GM19351 (cell line): ENCODE measurements at regions not wholly inside any gene's neighbourhood (a gene's known extent, or its start where the extent isn't known, plus 50 kb on each side); places are given as distances from the start of the nearest gene placed in this dataset.
"Not testable (repeated sequence)": the region's sequence is repeated elsewhere in the genome, so short reads cannot be mapped to it uniquely, and the experiment has no call there.

Source experiments
- ATAC-seq: cut with Tn5 transposase; IDR thresholded peaks from one replicate; pipeline ENCODE4 v1.9.1; 2021; ENCODE audit warnings: mild to moderate bottlenecking, moderate library complexity; ENCODE audit not compliant: unreplicated experiment

DNA sequence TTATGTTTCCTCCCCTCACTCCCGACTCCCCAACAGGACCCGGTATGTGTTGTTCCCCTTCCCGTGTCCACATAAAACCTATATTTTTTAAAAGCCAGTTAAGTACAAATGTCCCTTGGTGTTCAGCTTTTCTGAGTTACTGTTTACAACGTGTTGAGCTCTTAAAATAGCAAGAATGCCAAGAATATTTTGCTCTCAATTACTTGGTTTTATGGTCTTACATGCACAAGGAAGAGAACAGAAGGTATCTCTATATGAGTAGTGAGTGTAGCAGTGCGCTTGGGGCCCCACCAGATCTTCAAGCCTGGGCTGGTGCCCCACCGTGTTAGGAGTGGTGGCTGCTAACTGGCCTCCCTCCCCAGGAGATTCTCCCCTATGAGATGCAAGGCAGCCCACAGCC lies 75.3 kb downstream of the RIN2 start:
- no peak for ATAC-seq

DNA sequence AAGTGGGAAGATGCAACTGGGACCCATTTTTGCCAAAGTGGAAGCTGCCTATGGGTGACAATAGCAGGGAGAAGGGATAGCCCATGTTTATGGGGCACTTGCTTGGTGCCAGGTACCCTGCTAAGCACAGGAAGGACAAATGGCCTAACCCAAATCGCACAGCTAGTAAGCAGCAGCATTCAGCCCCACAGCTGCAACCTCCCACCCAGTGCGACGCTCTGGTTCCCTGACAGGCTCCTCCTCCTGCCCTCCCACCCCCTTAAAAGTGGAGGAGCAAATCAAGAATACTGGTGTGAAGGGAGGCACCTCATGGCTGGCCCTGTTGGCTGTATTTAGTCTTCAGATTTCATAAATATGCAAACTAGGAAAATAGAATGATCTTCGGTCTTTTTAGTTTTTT lies 76.2 kb downstream of the RIN2 start:
- ATAC-seq, result no peak

DNA sequence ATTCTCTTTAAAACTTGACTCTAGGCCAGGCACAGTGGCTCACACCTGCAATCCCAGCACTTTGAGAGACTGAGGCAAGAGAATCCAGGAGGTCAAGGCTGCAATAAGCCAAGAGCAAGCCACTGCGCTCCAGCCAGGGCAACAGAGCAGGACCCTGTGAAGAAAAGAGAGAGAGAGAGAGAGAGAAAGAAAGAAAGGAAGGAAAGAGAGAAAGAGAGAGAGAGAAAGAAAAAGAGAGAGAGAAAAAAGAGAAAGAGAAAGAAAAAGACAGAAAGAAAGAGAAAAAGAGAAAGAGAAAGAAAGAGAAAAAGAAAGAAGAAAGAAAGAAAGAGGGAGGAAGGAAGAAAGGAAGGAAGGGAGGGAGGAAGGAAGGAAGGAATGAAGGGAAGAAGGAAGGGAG lies 76.7 kb downstream of the RIN2 start:
- no peak for ATAC-seq

DNA sequence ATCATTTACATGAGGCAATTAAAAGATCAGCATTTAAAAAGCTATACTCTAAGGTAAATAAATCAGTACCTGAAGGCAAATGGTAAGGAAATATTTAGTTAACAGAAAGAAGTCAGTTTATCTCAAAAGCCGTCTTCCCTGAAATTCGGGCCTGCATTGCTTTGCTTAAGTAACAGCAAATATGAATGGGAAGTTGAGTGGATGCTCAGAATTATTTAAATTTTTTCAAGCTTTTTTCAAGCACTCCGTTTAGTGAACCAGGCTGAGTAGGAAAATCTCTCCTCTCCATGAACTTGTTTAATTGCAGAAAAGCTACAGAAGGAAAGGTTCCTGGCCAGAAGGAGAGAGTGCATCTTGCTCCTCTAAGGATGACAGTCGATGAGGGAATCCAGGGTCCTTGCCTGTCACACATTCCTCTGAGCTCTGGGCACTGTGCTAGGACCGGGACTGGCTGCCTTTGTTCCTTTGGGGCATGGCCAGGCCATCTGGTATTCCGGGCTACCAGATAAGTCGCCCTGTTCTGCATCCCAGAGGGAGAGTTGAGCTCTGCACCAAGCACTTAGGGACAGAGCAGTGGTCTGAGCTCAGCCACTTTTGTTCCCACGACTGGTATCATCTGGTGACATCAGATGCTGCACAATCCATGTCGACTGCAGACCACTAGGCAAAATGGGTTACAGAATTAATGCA lies 77.6 kb downstream of the RIN2 start:
- ATAC-seq, result no peak

DNA sequence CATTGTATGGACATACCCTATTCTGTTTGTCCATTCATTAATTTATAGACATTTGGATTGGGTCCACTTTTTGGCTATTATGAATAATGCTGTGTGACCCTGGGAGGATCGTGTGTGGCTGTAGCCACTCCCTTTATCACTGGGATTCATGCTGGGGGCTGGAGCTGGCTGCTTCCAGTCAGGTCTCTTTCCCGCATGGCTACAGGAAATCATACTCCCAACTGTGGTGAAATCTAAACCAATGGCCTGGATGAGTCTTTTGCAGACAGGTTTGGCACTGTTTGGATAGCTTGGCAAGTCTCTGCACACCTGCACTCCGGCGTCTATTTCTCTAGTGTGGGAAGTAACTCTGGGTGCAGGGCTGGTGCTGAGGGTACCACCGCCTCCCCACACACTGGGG lies 80.4 kb downstream of the RIN2 start:
- no peak for ATAC-seq

DNA sequence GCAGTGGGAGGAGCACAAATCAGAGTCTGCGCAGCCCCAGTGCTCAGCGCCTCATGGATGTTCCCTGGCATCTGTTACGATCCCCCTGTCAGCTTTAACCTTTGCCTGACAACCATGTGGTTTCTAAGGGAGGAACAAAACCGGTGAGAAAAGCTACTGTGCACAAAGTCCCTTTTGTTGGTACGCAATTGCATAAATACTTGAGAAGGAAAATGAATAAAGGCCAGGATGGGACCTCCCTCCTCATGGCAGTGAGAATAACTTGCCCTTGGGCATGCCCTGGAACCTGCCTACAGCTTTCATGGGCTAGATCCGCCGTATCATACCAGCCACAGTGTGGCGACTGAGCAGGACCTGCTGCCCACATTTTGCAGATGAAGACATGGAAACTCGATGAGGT lies 81.0 kb downstream of the RIN2 start:
- ATAC-seq, result no peak

DNA sequence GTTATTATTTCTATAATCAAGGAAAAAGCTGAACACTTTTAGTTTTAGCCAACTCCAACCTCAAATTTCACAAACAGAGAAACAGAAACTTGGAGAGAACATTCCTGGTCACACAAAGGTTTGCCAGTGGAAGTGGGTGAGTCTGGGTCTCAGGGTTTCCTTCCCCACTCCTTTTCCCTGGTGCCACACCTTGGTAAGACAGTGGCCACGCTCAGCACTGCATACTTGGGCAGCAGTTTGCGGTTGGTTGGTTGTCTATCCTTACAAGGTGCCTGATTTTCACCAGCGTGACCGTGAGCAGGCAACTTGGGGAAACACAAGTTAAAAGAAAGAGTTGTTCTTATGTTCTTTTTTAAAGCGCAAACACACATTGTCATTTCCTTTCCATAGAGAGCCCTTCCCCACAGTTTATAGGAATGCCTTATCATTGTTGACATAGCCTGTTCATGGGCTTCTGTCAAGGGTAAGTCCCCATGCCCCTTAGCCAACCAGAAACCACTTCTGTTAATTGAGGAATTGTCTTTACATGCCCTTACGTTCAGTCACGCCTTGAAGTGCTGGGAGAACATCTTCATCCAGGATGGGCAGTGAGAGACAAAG lies 82.2 kb downstream of the RIN2 start:
- no peak for ATAC-seq

DNA sequence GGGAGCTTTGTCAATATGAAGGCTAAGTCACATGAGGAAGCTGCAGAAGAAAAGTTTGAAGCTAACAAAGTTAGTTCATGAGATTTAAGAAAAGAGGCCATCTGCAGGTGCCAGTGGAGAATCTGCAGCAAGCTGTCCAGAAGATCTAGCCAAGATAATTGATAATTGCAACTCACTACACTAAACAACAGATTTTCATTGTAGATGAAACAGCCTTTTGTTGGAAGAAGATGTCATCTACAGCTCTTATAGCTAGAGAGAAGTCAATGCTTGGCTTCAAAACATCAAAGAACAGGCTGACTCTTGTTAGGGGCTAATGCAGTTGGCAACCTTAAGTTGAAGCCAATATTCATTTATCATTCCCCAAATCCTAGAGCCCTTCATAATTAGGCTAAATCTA lies 83.7 kb downstream of the RIN2 start:
- ATAC-seq, result no peak

DNA sequence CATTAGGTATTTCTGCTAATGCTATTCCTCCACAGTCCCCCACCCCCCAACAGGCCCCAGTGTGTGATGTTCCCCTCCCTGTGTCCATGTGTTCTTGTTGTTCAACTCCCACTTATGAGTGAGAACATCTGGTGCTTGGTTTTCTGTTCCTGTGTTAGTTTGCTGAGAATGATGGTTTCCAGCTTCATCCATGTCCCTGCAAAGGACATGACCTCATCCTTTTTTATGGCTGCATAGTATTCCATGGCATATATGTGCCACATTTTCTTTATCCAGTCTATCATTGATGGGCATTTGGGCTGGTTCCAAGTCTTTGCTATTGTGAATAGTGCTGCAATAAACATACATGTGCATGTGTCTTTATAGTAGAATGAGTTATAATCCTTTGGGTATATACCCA lies 86.8 kb downstream of the RIN2 start:
- ATAC-seq, result not testable (repeated sequence)

DNA sequence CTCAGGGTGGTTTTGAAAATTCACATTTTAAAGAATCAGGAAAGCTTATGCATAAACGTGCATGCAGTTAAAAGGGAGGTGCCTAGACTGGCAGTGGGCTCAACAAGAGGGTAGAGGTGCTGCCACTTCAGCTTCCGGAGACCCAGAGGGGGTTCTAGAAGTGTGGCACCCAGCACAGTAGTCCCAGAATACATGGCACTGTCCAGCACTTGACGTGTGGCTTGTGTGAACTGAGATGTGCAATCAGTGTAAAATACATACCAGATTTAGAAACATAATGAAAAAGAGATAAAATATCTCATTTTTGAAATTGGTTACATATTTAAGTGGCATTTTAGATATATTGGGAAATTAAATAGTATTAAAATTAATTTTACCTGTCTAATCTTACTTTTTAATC lies 89.3 kb downstream of the RIN2 start:
- no peak for ATAC-seq

DNA sequence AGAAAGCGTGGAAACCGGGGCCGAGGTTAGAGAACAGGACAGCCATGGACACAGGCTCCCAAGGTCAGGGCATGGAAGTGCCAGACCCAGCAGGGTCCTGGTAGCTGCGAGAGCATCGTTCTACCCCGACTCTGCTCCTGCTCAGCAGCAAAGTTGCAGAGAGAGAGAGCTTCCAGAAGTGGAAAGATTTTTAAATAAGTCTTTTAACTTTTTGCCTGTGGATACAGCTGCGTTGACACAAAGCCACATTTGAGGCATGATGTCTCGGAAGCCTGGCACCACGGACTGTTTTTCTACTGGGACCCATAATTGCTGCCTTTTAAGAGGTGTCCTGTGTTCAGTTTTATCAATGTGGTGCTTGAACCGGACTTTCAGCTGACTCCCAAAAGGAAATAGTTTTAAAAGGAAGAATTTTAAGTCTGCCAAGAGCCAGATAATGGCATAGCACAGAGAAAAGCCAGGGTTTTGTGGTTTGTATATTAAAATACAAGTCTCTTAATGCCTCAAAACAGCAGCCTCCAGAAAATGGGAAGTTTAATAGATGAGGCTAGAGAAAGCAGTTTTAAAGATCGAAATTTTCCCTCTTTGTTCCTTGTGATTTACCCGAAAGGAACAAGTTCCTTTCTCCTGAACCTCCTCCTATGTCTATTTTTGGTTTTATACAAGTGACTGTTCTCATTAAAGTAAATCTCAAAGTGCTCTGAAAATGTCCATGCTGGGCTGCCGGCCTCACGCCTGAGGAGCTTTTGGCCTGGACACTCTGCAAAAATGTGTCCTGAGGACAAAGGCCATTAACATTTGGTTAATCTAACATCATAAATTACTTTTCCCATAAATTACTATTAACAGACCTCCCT lies 91.5 kb downstream of the RIN2 start:
- no peak for ATAC-seq

DNA sequence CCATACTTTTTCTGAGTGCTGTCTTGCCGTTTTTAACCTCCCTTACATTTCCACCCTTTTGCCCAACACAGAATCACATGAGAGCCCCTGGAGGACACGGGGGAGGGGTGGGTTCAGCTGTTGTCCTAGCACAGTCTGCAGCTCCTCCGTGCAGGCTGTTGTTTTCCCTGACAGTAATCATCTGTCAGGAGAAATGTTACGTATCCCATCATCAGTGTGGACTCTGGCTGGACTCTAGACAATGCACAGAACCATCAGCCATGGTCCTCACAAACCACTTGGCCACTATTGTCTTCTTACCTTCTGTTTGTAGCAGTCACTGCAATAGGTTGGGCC lies 92.1 kb downstream of the RIN2 start:
- no peak for ATAC-seq

DNA sequence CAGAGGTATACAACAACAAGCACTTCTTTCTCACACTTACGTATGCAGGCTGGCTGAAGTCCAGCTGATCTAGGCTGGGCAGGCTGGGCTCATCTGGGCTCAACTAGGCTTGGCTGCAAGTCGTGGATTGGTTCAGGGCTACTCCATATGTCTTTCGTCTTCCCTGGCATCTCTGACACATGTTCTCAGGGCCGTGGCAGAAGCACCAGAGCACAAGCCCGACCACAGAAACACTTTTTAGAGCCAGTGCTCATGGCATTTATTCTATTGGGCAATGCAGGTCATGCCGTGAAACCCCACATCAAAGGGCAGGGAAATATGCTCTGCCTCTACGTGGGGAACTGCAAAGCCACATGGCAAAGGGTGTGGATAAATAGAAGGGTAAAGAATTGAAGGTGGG lies 93.8 kb downstream of the RIN2 start:
- ATAC-seq, result no peak

DNA sequence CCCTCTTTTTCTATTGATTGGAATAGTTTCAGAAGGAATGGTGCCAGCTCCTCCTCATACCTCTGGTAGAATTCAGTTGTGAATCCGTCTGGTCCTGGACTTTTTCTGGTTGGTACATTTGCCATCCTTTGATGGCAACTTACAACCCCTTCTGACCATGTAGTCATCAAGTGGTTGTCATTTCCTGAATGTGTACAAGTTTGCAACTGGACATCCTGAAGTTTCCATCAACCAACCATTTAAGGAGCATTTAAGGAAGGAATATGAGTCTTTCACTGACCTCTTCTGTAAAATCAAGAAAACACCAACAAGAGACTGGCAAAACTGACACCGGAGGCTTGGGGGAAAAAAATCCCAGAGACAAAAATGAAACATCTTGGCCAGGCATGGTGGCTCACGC lies 97.4 kb downstream of the RIN2 start:
- ATAC-seq, result no peak

DNA sequence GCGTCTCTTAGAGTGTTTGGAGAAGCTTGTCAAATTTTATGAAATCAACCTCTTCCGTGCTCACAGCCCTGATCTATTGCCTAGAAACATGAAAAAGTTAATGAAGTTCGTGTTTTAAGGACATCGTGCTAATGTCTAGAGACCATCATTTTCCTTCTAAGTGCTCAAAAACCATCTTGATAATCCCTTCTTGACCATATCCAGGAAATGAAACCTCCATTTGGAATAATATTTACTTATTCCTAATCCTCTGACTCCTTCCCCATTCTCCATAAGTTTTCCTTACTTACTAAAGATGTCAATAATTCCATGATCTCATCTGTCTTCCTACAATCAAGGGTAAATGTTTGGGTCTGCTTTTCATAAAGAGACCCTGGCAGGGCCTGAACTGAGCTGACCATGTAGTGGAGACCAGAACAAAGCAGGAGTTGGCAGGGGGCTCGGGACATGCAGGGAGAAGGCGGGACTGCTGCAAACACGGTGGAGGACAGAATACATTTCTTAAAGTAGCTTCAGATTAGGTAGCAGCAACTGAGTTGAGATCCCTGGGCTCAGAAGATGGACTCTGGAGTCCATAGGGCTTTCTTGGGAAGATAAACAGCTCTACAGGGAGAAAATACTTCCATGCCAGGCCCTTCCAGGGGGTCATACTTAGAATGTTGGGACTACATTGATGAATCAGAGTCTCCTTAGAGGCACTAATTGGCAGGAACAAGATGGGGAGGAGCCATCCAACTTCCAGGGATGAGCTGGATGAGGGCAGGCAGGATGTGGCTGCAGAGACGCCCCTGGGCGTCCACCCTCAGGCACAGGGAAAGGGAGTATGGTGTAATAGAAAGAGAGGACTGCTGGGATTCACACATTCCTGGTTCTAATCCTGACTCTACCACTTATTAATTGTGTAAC lies 100.7 kb downstream of the RIN2 start:
- no peak for ATAC-seq

DNA sequence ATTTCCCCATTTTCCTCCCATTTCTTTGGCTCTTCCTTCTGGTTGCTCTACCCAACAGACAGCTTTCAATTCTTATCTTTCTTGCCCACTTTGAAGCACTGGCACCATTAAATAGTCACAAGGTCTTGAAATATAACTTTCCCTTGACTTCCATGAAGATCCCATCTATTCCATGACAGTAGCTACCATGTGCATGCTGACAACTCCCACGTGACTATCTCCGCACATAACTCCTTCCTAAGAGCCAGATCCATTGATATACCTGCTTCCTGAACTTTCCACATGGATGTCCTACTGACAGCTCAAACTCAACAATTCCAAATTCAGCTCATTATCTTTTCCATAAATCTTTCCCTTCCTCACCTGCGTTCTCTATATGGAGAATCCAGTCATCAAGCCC lies 101.4 kb downstream of the RIN2 start:
- no peak for ATAC-seq

DNA sequence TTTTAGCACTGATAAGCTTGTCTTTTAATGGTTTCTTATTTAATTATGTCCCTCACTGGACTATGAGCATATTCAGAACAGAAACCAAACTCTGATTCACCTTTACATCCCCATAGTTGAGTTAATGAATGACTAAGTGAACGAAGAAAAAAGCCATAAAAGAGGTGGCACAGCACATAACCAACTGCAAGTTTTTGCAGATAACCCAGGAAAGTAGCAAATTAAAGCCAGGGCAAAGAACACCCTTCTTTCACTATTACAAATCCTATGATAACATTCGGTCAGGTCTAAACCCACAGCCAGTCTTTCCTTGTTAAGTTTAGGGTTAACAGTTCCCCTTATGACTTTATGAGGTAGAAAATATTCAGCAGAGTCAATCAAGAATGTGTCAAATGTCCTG lies 102.7 kb downstream of the RIN2 start:
- no peak for ATAC-seq

DNA sequence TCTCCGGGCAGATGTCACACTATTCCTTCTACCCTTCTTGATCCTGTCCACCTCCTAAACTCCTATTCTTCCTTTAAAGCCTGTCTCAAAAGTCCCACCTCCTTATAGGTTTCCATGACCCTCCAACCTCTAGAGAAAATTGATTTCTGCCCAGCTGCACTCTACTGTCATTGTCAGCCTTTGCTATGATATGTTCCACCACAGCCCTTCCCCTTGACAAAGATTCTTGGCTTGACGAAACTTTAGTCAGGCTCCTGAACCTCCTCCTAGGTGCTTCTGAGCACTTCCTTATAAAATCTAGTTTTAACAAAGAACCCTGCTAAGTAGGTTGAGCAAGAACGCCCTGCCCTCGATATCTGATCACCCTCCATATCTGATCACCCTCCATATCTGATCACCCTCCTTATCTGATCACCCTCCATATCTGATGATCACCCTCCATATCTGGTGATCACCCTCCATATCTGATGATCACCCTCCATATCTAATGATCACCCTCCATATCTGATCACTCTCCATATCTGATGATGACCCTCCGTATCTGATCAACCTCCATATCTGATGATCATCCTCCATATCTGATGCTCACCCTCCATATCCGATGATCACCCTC lies 103.2 kb downstream of the RIN2 start:
- no peak for ATAC-seq

DNA sequence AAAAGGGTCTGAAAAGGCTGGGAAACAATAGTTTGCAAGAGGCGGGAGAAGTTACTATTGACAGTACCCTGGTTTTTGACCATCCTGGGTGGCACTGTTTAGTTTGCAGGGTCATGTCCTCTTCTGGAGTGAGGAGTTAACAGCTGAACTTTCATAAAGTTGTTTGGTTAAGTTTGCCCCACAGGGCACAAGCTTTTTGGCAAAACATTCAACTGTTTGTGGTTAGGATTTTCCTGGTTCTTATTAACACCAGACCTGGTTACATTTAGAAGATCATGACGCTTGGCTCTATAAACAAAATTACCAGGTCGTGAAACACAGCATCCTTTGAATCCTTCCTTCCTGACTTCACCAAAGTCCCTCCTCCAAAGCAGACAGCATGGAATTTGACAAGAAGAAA lies 106.1 kb downstream of the RIN2 start:
- no peak for ATAC-seq

DNA sequence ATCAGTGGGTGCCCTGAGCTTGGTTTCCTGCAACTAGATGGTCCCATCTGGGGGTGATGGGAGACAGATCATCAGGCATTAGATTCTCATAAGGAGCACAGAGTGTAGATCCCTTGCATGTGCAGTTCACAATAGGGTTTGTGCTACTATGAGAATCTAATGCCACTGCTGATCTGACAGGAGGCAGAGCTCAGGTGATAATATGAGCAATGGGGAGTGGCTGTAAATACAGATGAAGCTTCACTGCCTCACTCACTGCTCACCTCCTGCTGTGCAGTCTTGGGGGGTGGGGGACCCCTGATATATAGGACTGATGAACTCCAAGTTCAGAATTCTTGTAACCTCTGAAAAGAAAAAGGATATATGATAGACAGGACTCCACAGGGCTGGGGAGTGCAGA lies 108.0 kb downstream of the RIN2 start:
- ATAC-seq, result no peak

DNA sequence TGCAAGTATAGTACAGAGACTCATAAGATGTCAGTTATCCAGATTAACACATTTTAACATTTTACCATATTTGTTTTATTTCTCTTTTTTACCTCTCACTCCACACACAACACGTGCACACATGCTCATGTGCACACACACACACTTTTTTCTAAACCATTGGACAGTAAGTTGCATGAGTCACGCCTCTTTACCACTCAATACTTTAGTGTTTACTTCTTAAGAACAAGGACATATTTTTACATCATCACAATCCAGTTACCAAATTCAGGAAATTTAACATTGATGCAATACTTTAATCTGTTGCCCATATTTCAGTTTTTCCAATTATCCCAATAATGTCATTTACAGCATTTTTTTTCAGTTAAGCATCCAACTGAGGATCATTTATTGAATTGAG lies 109.0 kb downstream of the RIN2 start:
- ATAC-seq, result no peak
